GM23338 (cell line): ENCODE measurements at regions not wholly inside any gene's neighbourhood (a gene's known extent, or its start where the extent isn't known, plus 50 kb on each side); places are given as distances from the start of the nearest gene placed in this dataset.

Source experiments
- POLR2AphosphoS5 ChIP-seq: IDR thresholded peaks from 2 replicates; pipeline ENCODE4 v1.6.1; 2016; ENCODE audit warnings: antibody characterized with exemption, low read depth
- TF ChIP-seq, protein P1 (sequence below), 2 experiments: fragments of 200-600 bp in 1 of 2; sonication (generic) in 1 of 2; conservative IDR thresholded peaks; 2 replicates each; pipeline versions ENCODE4 v1.5.1 to v1.6.1; 2016 to 2017; ENCODE audit warnings: antibody characterized with exemption in 2 of 2, low read depth in 2 of 2, mild to moderate bottlenecking in 2 of 2, moderate library complexity in 1 of 2
- TF ChIP-seq, protein P2 (sequence below): IDR thresholded peaks from one replicate; pipeline ENCODE4 v1.6.1; 2018; ENCODE audit warnings: antibody characterized with exemption; ENCODE audit not compliant: unreplicated experiment

DNA sequence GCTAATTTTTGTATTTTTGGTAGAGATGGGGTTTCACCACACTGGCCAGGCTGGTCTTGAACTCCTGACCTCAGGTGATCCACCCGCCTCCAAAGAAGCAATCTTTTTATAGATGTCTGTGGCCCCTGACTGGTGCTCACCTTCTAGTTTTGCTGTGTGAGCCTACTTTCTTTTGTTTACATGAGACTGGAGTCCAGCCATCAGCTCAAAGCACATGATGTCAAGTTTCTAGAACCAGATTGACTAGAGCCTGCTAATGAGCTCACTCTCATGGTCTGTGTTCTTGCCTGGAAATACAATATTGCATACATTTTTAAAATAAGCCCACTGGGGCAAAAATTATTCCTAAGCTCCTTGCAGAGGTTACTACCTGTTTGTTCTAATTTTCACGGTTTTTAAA lies 102.9 kb upstream of the PIK3R1 start:
- TF ChIP-seq, protein P1, sequence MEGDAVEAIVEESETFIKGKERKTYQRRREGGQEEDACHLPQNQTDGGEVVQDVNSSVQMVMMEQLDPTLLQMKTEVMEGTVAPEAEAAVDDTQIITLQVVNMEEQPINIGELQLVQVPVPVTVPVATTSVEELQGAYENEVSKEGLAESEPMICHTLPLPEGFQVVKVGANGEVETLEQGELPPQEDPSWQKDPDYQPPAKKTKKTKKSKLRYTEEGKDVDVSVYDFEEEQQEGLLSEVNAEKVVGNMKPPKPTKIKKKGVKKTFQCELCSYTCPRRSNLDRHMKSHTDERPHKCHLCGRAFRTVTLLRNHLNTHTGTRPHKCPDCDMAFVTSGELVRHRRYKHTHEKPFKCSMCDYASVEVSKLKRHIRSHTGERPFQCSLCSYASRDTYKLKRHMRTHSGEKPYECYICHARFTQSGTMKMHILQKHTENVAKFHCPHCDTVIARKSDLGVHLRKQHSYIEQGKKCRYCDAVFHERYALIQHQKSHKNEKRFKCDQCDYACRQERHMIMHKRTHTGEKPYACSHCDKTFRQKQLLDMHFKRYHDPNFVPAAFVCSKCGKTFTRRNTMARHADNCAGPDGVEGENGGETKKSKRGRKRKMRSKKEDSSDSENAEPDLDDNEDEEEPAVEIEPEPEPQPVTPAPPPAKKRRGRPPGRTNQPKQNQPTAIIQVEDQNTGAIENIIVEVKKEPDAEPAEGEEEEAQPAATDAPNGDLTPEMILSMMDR (conservative IDR thresholded peaks at IDR 0.05; ENCODE audit: low read depth in 2 of 2): no peak
- TF ChIP-seq POLR2AphosphoS5: no peak
- TF ChIP-seq, protein P2, sequence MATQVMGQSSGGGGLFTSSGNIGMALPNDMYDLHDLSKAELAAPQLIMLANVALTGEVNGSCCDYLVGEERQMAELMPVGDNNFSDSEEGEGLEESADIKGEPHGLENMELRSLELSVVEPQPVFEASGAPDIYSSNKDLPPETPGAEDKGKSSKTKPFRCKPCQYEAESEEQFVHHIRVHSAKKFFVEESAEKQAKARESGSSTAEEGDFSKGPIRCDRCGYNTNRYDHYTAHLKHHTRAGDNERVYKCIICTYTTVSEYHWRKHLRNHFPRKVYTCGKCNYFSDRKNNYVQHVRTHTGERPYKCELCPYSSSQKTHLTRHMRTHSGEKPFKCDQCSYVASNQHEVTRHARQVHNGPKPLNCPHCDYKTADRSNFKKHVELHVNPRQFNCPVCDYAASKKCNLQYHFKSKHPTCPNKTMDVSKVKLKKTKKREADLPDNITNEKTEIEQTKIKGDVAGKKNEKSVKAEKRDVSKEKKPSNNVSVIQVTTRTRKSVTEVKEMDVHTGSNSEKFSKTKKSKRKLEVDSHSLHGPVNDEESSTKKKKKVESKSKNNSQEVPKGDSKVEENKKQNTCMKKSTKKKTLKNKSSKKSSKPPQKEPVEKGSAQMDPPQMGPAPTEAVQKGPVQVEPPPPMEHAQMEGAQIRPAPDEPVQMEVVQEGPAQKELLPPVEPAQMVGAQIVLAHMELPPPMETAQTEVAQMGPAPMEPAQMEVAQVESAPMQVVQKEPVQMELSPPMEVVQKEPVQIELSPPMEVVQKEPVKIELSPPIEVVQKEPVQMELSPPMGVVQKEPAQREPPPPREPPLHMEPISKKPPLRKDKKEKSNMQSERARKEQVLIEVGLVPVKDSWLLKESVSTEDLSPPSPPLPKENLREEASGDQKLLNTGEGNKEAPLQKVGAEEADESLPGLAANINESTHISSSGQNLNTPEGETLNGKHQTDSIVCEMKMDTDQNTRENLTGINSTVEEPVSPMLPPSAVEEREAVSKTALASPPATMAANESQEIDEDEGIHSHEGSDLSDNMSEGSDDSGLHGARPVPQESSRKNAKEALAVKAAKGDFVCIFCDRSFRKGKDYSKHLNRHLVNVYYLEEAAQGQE: no peak
